ENCODE measurements at regions not wholly inside any gene's neighbourhood (a gene's known extent, or its start where the extent isn't known, plus 50 kb on each side); places are given as distances from the start of the nearest gene placed in this dataset.

GRCh38 chr20:24782801-24783630, 166.1 kb upstream of the CST7 start:
- TF ChIP-seq CTCF (conservative IDR thresholded peaks at IDR 0.05), result no peak
- DNase-seq (ENCODE audit: low read depth, low spot score), result no peak
- no peaks in the 10 kb centered on the region for H3K9me3 Mint-ChIP-seq
- no peaks in the 10 kb centered on the region for H3K4me1 Mint-ChIP-seq
- peaks cover 3% of the 10 kb centered on the region for H3K27me3 Mint-ChIP-seq (ENCODE audit: low read depth)
- no peak overlapping the region for H3K4me3 Mint-ChIP-seq
- H3K36me3 Mint-ChIP-seq (ENCODE audit: low read depth), result no peaks in the 10 kb centered on the region
- H3K27ac Mint-ChIP-seq (ENCODE audit: unreplicated experiment), result no peak overlapping the region

GRCh38 chr20:24783631-24784492, 165.2 kb upstream of the CST7 start:
- Mint-ChIP-seq H3K36me3 (ENCODE audit: low read depth) (no peaks in the 10 kb centered on the region), H3K4me1 (no peaks in the 10 kb centered on the region), H3K27me3 (ENCODE audit: low read depth) (peaks cover 3% of the 10 kb centered on the region), H3K4me3 (no peak overlapping the region), H3K9me3 (no peaks in the 10 kb centered on the region), H3K27ac (ENCODE audit: unreplicated experiment) (no peak overlapping the region)
- no peak for DNase-seq (ENCODE audit: low read depth, low spot score)
- TF ChIP-seq CTCF (conservative IDR thresholded peaks at IDR 0.05), result peak; percentile 19

- TF ChIP-seq CTCF (conservative IDR thresholded peaks at IDR 0.05), result no peak
- Mint-ChIP-seq H3K9me3 (no peaks in the 10 kb centered on the region), H3K4me3 (no peak overlapping the region), H3K4me1 (no peaks in the 10 kb centered on the region), H3K27me3 (ENCODE audit: low read depth) (peaks cover 3% of the 10 kb centered on the region), H3K27ac (ENCODE audit: unreplicated experiment) (no peak overlapping the region), H3K36me3 (ENCODE audit: low read depth) (no peaks in the 10 kb centered on the region)
- no peak for DNase-seq (ENCODE audit: low read depth, low spot score)
Observed at GRCh38 chr20:24784607-24785006, 164.5 kb upstream of the CST7 start.

- peaks cover 3% of the 10 kb centered on the region for H3K27me3 Mint-ChIP-seq (ENCODE audit: low read depth)
- no peak for TF ChIP-seq CTCF (conservative IDR thresholded peaks at IDR 0.05)
Observed at GRCh38 chr20:24785141-24786110, 163.6 kb upstream of the CST7 start.

GRCh38 chr20:24786111-24786495, 163.0 kb upstream of the CST7 start:
- no peak for DNase-seq (ENCODE audit: low read depth, low spot score)
- Mint-ChIP-seq H3K27ac (ENCODE audit: unreplicated experiment) (no peak overlapping the region), H3K27me3 (ENCODE audit: low read depth) (peaks cover 3% of the 10 kb centered on the region), H3K4me1 (no peaks in the 10 kb centered on the region), H3K36me3 (ENCODE audit: low read depth) (no peaks in the 10 kb centered on the region), H3K9me3 (no peaks in the 10 kb centered on the region), H3K4me3 (no peak overlapping the region)
- TF ChIP-seq CTCF (conservative IDR thresholded peaks at IDR 0.05), result no peak

More at GRCh38 chr20:24785141-24786110, 163.6 kb upstream of the CST7 start:
- no peak for DNase-seq (ENCODE audit: low read depth, low spot score)
- Mint-ChIP-seq H3K27ac (ENCODE audit: unreplicated experiment) (peak overlapping the region; percentile 35), H3K9me3 (no peaks in the 10 kb centered on the region), H3K4me1 (no peaks in the 10 kb centered on the region), H3K36me3 (ENCODE audit: low read depth) (no peaks in the 10 kb centered on the region), H3K4me3 (no peak overlapping the region)
